GM12873 (cell line): ENCODE measurements at regions not wholly inside any gene's neighbourhood (a gene's known extent, or its start where the extent isn't known, plus 50 kb on each side); places are given as distances from the start of the nearest gene placed in this dataset.

ENCODE experiments used
- TF ChIP-seq, protein P1 (sequence below): IDR thresholded peaks from 2 replicates; pipeline ENCODE4 v1.5.1; 2012; ENCODE audit warnings: low read depth, mild to moderate bottlenecking, moderate library complexity, low read length, control low read depth; ENCODE audit not compliant: insufficient read depth; ENCODE audit errors: missing control alignments

DNA sequence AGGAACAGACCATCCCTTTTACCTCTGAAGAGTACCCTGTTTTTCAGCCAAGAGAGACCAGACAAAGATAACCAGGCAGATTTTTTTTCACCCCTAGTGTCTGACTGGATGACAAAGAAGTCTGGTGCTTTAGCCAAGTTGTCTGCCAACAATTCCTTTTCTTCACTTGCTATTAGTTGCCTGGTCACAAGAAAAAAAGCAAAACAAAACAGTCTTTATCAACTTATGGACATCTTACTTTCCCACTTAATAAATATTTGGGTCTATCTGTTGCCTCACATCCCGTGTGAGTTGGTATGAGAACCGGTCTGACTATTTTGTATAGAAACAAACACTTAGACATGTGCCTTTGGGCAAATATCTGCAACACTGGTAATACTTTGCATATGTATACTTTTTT is 662.9 kb downstream of the PLPP3 start:
- TF ChIP-seq, protein P1, sequence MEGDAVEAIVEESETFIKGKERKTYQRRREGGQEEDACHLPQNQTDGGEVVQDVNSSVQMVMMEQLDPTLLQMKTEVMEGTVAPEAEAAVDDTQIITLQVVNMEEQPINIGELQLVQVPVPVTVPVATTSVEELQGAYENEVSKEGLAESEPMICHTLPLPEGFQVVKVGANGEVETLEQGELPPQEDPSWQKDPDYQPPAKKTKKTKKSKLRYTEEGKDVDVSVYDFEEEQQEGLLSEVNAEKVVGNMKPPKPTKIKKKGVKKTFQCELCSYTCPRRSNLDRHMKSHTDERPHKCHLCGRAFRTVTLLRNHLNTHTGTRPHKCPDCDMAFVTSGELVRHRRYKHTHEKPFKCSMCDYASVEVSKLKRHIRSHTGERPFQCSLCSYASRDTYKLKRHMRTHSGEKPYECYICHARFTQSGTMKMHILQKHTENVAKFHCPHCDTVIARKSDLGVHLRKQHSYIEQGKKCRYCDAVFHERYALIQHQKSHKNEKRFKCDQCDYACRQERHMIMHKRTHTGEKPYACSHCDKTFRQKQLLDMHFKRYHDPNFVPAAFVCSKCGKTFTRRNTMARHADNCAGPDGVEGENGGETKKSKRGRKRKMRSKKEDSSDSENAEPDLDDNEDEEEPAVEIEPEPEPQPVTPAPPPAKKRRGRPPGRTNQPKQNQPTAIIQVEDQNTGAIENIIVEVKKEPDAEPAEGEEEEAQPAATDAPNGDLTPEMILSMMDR, result no peak

DNA sequence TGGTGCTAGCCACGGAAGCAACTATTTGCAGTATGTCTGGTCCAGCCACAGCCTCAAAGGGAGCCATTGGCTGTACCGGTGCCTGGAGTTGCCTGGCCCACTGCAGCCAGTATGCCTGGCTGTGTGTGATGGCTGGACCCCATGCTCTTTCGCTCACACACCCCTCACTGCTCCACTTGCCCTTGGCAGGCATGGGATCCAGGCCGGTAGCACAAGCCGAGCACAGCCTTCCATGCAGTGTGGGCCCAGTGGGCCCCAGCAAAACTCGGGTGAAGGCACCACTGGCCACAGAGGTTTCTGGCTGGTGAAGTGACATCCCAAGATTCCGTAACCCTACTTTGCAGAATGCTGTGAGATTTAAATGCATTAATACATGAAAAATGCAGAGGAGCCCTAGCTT is 665.8 kb downstream of the PLPP3 start:
- TF ChIP-seq, protein P1, result no peak

DNA sequence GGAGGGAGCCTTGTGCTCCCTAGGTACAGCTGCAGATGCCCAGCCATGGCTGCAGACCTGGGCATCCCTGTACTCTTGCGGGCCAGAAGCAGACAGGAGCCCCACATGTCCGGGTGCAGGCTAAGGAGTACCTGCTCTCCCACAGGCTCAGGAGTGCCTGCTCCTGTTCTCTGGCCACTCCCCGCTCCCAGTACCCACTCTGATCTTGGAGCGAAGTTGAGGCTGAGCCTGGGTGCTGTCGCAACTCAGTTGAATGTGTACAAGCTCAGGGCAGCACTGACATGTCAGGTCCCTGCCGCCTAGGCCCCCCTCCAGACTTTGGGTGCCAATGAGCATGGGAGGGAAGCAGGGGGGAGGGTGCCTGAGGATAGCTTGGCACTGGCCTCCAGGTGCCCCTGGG is 666.9 kb downstream of the PLPP3 start:
- TF ChIP-seq, protein P1, result no peak

DNA sequence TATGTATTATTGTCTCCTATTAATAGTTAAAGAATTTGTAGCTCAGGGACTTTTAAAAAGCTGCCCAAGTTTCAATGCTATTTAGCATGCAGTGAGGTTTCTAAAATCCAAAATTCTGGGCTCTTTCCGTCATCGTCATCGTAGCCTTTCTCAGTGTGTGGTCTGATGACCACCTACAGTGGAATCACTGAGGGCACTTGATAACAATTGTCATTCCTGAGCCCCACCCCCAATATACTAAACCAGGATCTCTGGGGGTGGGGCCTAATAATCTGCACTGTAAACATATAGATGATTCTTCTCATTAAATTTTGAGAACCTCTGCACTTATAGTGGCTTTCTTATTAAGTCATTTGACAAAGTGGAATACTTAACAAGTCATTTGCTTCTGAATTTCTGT is 674.8 kb downstream of the PLPP3 start:
- TF ChIP-seq, protein P1, result no peak

DNA sequence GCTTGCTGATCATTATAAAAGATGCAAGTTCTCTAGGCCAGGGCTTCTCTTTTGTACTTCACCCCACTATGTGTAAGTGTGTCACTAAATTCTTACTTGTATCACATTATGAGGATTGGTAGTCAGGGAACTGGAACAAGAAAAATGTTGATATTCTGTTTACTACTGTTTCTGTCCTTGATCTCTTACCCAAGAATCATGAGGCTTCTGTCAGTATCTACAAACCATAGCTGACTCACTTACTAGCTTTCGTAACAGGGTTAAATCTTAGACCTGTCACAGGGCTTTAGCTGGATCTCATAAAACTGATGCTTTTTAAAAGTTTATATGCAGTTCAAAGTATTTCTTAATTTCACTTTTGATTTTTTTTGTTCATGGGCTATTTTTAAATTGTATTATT is 681.2 kb downstream of the PLPP3 start:
- TF ChIP-seq, protein P1, result no peak

DNA sequence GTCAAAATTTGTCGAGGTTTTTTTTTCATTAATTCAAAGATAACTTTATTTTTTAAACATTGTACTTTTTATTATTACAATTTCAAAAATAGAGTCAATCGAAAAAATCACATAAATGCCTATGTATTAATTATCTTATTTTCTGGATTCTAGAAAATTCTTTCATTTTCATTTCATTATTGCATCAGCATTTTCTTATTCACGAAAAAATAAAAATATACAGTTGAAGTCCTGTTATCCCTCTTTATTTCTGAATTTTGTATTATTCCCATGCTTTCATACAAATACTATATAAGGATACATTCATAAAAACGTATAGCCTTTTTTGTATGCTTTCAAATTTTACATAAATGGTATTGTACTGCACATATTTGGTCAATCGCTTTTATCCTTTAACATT is 681.0 kb upstream of the USP24 start:
- TF ChIP-seq, protein P1, result no peak

DNA sequence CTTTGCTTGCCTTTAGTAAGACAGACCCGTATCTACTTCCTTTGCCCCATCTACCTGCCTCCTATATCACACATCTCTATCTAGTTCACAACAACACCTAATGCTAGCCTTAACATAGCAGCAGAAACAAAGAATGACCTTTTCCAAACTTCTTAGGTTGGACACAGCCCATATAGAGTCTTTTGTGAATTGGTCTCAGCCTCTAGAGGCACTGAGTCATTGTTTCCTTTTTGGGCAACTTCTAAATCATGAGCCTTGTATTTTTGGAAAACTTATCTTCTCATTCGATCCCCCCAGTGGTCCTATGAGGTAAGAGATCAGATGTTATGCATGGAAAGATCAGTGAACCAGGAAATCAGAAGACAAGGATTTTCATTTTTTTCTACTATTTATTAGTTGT is 679.4 kb upstream of the USP24 start:
- TF ChIP-seq, protein P1, result no peak
